IMR-90 (cell line): ENCODE measurements at regions not wholly inside any gene's neighbourhood (a gene's known extent, or its start where the extent isn't known, plus 50 kb on each side); places are given as distances from the start of the nearest gene placed in this dataset.

Source experiments
- BHLHE40 ChIP-seq: fragments of 150-350 bp; IDR thresholded peaks from 2 replicates; pipeline ENCODE4 v1.6.1; 2016; ENCODE audit warnings: mild to moderate bottlenecking, low read depth, low read length
- CEBPB ChIP-seq: IDR thresholded peaks from 2 replicates; pipeline ENCODE4 v1.6.1; 2012; ENCODE audit warnings: low read depth, low read length, improper control_type of control experiment
- FOS ChIP-seq: fragments of 150-350 bp; IDR thresholded peaks from 2 replicates; pipeline ENCODE4 v1.6.1; 2016; ENCODE audit warnings: low read depth, low read length
- MAFK ChIP-seq: IDR thresholded peaks from 2 replicates; pipeline ENCODE4 v1.6.1; 2012; ENCODE audit warnings: low read depth, low read length, improper control_type of control experiment
- MAZ ChIP-seq: IDR thresholded peaks from 2 replicates; pipeline ENCODE4 v1.6.1; 2012; ENCODE audit warnings: low read depth, mild to moderate bottlenecking, low read length, improper control_type of control experiment, moderate library complexity, borderline replicate concordance
- NFE2L2 ChIP-seq: fragments of 150-350 bp; IDR thresholded peaks from 2 replicates; pipeline ENCODE4 v1.6.1; 2016; ENCODE audit warnings: low read depth, mild to moderate bottlenecking, low read length
- POLR2A ChIP-seq: IDR thresholded peaks from 2 replicates; pipeline ENCODE4 v1.6.1; 2012; ENCODE audit warnings: mild to moderate bottlenecking, low read depth, low read length
- RAD21 ChIP-seq: IDR thresholded peaks from 2 replicates; pipeline ENCODE4 v1.6.1; 2012; ENCODE audit warnings: low read length, improper control_type of control experiment
- RFX5 ChIP-seq: IDR thresholded peaks from 2 replicates; pipeline ENCODE4 v1.8.0; 2012; ENCODE audit warnings: low read depth, mild to moderate bottlenecking, low read length, moderate library complexity
- TF ChIP-seq, protein P1 (sequence below): conservative IDR thresholded peaks from 2 replicates; pipeline ENCODE4 v1.5.1; 2012; ENCODE audit warnings: mild to moderate bottlenecking, low read depth, low read length, improper control_type of control experiment
- TF ChIP-seq, protein P2 (sequence below): fragments of 150-350 bp; IDR thresholded peaks from 2 replicates; pipeline ENCODE4 v1.6.1; 2017; ENCODE audit warnings: mild to moderate bottlenecking, antibody characterized with exemption, low read length, low read depth
- TF ChIP-seq, protein P3 (sequence below): fragments of 150-350 bp; IDR thresholded peaks from 2 replicates; pipeline ENCODE4 v1.6.1; 2016; ENCODE audit warnings: low read depth, mild to moderate bottlenecking, low read length, moderate library complexity, borderline replicate concordance

GRCh38 chr7:92944633-92945032 is 108.3 kb upstream of the CDK6 start:
- TF ChIP-seq POLR2A = no peak
- TF ChIP-seq, protein P1, sequence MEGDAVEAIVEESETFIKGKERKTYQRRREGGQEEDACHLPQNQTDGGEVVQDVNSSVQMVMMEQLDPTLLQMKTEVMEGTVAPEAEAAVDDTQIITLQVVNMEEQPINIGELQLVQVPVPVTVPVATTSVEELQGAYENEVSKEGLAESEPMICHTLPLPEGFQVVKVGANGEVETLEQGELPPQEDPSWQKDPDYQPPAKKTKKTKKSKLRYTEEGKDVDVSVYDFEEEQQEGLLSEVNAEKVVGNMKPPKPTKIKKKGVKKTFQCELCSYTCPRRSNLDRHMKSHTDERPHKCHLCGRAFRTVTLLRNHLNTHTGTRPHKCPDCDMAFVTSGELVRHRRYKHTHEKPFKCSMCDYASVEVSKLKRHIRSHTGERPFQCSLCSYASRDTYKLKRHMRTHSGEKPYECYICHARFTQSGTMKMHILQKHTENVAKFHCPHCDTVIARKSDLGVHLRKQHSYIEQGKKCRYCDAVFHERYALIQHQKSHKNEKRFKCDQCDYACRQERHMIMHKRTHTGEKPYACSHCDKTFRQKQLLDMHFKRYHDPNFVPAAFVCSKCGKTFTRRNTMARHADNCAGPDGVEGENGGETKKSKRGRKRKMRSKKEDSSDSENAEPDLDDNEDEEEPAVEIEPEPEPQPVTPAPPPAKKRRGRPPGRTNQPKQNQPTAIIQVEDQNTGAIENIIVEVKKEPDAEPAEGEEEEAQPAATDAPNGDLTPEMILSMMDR = no peak
- TF ChIP-seq NFE2L2 = no peak
- no peak for TF ChIP-seq FOS
- TF ChIP-seq RAD21 = no peak
- TF ChIP-seq, protein P2, sequence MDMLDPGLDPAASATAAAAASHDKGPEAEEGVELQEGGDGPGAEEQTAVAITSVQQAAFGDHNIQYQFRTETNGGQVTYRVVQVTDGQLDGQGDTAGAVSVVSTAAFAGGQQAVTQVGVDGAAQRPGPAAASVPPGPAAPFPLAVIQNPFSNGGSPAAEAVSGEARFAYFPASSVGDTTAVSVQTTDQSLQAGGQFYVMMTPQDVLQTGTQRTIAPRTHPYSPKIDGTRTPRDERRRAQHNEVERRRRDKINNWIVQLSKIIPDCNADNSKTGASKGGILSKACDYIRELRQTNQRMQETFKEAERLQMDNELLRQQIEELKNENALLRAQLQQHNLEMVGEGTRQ = no peak
- no peak for TF ChIP-seq BHLHE40
- TF ChIP-seq RFX5 = no peak
- no peak for TF ChIP-seq MAFK
- no peak for TF ChIP-seq MAZ
- no peak for TF ChIP-seq CEBPB
- TF ChIP-seq, protein P3, sequence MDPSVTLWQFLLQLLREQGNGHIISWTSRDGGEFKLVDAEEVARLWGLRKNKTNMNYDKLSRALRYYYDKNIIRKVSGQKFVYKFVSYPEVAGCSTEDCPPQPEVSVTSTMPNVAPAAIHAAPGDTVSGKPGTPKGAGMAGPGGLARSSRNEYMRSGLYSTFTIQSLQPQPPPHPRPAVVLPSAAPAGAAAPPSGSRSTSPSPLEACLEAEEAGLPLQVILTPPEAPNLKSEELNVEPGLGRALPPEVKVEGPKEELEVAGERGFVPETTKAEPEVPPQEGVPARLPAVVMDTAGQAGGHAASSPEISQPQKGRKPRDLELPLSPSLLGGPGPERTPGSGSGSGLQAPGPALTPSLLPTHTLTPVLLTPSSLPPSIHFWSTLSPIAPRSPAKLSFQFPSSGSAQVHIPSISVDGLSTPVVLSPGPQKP = no peak
